HG03342 (cell line): ENCODE measurements at regions not wholly inside any gene's neighbourhood (a gene's known extent, or its start where the extent isn't known, plus 50 kb on each side); places are given as distances from the start of the nearest gene placed in this dataset.
A peak's percentile ranks its signal among the peaks of the same experiment; 100 is the strongest.

Experiments used
- ATAC-seq: cut with Tn5 transposase; IDR thresholded peaks from one replicate; pipeline ENCODE4 v1.9.1; 2021; ENCODE audit warnings: mild to moderate bottlenecking, moderate library complexity; ENCODE audit not compliant: unreplicated experiment

- peak; percentile 42 for ATAC-seq
These were observed 392.1 kb downstream of the SOX9 start for GRCh38 chr17:72512649-72513556.

GRCh38 chr17:72514321-72514861, 393.6 kb downstream of the SOX9 start:
- ATAC-seq = no peak

GRCh38 chr17:72514891-72515290, 394.1 kb downstream of the SOX9 start:
- ATAC-seq = no peak

- peak; percentile 36 for ATAC-seq
These were observed 394.7 kb downstream of the SOX9 start for GRCh38 chr17:72515291-72516065.

DNA sequence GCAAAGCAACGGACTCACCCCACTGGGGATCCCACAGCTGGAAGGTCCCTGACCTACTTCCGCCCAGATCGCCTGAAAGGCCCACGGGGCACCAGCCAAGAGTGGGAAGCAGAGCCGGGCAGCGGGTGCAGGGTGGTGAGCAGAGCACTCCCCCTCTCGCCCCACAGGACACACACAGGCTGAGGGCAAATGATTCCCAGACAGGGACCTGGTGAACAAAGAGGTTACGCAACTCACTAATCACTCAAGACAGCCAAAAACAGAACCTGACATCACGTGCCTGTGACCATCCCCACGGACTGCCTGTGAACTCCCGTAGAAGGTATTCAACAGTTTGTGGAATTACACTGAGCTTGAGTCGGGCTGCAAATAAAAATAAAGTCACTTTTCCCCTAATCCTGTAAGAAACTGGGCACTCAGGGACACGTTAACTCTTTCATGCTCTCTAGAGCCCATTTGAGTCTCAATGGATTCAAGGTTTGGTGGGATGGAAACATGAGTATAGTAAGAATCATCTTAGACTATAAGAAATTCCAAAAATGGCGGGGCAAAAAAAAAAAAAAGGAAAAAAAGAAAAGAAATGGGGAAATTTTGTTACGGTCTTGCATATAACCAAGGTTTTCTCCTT, 396.1 kb downstream of the SOX9 start:
- ATAC-seq = no peak

GRCh38 chr17:72517413-72518158, 396.8 kb downstream of the SOX9 start:
- ATAC-seq = no peak

DNA sequence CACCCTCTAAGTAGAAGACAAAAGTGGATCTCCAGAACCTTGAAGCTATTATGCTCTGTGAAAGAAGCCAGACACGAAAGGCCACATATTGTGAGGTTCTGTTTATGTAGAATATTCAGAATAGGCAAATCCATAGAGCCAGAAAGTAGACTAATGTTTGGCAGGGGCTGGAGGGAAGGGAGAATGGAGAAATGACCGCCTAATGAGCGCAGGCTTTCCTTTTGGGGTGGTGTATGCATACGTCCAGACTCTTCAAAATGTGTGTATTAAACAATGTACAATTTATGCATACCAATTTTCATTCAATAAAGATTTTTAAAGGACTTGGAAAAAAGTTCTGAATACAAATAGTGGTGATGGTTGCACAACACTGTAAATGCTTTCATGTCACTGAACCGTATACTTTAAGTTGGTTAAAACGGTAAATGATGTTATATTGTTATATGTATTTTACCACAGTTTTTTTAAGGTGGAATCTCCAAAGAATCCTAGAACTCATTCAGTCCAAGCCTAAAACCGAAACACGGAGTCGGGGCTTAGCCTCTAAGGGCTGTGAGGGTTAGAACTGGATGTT, 397.4 kb downstream of the SOX9 start:
- no peak for ATAC-seq

- ATAC-seq = no peak
These were observed 398.2 kb downstream of the SOX9 start for GRCh38 chr17:72518753-72519597.

GRCh38 chr17:72519598-72519936, 398.7 kb downstream of the SOX9 start:
- no peak for ATAC-seq

DNA sequence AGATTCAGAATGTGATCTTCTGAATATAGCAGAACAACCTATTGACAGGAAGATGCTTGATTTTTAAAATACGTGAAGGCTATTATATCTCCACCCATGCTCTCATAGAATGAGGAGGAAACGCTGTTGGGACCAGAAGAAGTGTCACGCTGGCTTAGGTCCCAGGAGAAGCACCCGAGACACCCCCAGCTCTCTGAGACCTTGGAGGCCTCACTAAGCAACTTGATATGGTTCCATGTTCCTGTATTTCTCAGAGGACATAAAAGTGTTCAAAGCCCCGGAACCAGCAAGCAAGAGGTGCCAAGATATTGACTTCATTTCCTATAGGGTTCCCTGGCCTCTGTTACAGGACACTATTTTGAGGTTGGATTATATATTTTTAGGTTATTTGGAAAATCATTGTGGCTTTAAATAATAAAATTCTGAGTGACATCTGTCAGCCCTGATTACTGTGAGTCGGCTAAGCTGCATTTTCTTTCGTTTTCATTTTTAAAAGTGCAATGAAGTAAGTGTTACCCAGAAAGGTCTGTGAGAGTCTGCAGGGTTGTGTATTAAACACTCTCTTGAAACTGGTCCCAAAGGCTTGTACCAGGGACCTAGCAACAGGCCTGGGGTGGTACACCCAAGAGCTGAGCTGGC, 400.0 kb downstream of the SOX9 start:
- ATAC-seq = peak; percentile 40

- no peak for ATAC-seq
These were observed 402.7 kb downstream of the SOX9 start for GRCh38 chr17:72523491-72523890.

- no peak for ATAC-seq
These were observed 404.6 kb downstream of the SOX9 start for GRCh38 chr17:72525225-72526015.

DNA sequence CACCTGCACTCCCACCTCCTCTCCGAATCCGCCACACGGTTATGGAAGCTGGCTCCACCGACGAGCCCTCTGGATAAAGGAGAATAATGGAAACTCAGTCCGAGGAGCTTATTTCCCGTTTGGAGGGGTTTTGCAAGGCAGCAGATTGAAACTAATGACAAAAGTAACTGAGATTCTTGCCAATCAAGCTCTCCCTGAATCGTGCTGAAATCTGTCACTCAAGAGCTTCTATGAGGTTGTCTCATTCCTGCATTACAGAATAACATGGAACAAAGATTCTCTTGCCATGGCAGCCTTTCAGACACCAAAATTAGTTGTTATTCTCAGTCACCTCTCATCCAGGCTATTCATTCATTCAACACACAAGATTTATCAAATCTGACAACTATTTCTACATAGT, 405.9 kb downstream of the SOX9 start:
- no peak for ATAC-seq

GRCh38 chr17:72527789-72528188, 407.0 kb downstream of the SOX9 start:
- ATAC-seq = no peak

DNA sequence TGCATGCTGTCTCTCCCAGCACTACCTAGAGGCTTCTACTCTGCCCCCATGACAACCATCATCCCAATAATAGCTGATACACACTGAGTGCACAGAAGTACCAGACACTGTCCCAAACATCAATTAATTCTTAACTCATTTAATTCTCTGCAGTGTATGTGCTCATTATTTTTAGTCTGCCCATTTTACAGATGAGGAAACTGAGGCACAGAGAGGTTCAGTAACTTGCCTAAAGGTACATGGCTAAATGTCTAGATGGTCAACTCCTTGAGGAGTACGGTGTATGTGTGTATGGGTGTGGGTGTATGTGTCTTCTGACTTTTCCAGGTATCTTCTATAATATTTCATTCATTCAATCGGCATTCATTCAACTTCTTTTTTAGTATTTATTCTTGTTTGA, 407.9 kb downstream of the SOX9 start:
- no peak for ATAC-seq

DNA sequence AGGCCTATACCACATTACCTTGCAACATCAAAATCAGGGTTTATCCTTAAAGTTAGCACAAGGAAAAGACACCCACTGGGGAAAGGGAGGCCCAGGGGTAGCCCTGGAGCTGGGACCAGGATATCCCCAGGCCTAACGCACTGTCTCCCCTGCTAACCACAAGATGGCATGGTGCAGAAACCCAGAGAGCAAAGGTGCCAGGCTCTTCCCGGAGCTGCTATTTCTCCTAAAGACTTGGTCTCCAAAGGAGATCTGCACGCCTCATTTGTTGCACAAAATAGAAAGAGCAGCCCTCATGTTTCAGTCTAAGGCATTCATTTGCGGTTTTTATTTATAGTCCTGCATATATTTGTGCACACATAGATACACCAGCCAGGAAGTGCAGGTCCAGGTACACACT, 408.6 kb downstream of the SOX9 start:
- no peak for ATAC-seq

- ATAC-seq = no peak
These were observed 409.6 kb downstream of the SOX9 start for GRCh38 chr17:72530454-72530853.

DNA sequence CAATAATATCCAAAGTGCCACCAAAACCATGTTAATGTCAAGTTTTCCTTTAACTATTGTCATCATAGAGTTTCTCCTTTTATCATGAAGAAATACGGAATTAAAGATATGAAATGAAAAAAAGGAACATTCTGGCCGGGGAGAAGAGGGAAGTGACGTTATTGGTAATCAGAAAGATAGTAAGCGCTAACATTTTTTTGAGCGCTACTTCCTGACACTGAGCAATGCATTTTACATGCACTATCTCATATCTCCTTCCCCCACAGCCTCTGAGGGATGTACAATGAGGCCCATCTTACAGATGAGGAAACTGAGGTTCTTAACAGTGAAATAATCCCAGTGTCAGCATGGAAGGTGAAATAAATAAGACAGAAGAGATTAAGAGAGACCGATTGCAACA, 410.9 kb downstream of the SOX9 start:
- ATAC-seq = no peak
